HG02571 (cell line): ENCODE measurements at regions not wholly inside any gene's neighbourhood (a gene's known extent, or its start where the extent isn't known, plus 50 kb on each side); places are given as distances from the start of the nearest gene placed in this dataset.

Experiments
- ATAC-seq: cut with Tn5 transposase; IDR thresholded peaks from one replicate; pipeline ENCODE4 v1.9.1; 2021; ENCODE audit warnings: mild to moderate bottlenecking, moderate library complexity; ENCODE audit not compliant: unreplicated experiment

DNA sequence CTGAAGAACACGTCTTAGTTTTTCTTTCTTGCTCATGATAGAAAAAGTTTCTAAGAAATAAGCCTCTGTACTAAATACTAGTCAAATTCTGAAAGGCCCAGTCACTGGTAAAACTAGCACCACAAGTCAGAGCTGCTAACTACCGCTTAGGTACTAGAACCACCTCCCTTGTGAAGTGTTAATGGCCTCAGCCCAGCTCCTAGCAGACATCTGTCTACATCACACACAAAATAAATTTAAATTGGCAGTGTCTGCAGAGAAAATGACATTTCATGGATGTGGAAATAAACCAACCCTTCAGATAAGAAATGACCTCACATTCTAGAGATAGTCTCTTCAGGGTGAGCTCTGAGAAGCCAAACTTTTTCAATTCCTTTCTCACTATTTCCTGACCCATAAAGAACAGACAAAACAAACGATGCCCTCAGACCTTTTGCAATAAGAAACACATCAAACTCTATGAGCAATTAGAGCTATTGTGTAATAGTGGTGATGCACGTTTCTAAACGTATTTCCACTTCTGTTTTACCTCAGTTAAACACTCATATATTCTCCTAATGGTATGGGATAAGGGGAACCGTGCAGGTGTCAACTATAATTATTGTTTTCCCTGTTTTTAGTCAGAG lies 70.3 kb upstream of the DSG1 start:
- no peak for ATAC-seq

DNA sequence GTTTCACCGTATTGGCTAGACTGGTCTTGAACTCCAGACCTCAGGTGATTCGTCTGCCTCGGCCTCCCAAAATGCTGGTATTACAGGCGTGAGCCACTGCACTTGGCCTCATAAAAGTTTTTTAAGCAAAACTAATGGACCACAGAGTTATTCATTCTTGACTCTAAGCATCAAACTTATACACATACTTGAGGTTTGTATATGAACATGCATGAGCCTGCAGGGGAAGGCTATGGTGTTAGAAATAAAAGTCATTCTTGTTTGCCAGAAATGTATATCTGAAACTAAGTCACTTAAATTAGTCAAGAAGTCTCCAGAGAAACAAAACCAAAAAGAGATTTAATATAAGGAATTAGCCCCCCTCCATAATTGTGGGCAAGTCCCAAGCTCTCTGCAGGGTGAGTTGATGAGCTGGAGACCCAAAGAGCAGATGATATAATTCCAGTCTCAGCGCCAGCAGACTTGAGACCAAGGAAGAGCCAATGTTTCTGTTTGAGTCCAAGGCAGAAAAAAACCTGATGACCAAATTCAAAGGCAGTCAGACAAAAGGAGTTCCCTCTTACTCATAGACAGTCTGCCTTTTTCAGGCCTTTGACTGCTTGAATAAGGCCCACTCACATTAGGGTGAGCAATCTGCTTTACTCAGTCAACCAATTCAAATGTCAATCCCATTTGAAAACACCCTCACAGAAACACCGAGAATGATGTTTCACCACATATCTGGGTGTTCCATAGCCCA lies 69.0 kb upstream of the DSG1 start:
- ATAC-seq: no peak

DNA sequence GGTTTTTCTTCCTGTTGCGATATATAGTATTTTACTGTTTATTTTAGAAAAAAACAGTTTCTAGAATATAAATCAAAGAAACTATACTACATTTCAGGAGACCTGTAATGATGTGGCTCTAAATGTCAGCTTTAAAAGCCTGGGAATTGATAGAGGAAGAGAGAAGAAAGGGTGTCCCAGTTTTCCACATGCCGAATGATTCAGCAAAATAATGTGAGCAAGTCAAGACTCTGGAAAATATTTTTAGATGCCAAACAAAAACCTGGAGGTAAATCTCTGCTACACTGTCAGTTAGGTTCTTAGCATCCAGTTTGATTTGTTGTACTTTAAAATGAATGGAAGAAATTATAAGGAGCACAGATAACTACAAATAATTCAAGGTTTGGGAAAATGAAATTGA lies 67.1 kb upstream of the DSG1 start:
- no peak for ATAC-seq

GRCh38 chr18:31252522-31252921 lies 65.4 kb upstream of the DSG1 start:
- no peak for ATAC-seq

GRCh38 chr18:31255953-31256352 lies 62.0 kb upstream of the DSG1 start:
- no peak for ATAC-seq

- ATAC-seq: no peak
Measured at GRCh38 chr18:31258789-31259188, 59.2 kb upstream of the DSG1 start.

DNA sequence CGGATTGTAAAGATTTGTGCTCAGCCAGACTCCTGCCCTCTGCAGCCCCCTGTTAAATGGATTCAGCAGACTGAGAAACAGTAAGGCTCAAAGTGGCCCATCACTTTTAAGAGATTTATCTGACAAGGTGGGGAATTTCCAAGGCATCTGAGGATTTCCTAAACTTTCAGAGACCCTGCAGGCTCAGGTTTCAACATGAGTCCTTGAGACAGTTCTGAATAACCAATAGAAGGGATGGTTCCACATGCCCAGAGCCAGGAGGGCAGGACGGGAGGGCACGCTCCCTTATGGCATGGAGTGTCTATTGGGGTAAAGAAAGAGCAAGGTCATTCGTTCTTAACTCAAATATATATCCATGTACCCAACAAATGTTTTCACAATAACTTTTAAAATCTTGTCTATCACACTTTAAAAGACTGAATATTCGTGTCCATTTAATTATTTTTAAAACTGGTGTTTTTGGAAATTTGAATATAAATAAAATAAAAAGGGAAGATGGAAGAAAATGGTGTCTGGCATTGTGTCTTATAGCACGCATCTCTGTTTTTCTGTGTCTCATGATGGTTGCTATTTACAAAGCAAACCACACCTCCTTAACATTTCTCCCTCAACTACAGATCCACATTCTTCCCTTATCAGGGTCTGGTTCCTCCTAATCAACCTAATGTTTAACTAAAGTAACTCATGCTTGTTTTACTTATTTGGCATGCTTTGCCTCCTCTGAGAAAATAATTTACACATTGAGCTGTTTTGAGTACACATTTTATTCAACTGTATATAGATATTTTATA lies 56.0 kb upstream of the DSG1 start:
- ATAC-seq: no peak

DNA sequence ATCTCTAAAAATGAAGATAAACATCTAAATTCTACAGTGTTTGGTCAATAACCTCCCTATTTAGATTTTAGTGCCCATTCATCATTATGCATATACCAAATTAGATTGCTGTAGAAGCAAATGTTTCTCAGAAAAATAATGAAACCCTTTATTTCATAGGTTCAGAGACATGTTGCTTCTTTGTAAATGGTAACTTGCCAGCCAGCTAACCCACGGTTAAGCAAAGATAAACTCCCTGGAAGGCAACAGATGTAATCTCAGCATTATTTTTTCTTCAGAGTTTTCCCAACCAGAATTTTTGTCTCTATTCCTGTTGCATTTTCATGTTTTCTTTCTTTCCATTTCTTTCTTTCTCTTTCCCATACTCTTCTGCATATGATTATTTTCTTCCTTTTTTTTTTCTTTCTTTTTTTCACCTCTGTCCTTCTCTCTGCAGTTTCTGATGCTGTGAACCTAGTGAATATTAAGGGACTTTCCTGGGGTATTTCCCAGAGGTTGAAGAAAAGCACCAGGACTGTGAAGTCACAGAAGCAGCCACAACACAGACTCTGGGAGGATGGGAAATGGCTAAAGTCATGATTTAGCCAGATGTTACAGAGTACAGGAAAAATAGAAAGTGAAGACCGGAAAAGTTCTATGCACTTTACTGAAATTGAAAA lies 50.0 kb upstream of the DSG1 start:
- peak; percentile 65 for ATAC-seq
